GM12801 (cell line): ENCODE measurements at regions not wholly inside any gene's neighbourhood (a gene's known extent, or its start where the extent isn't known, plus 50 kb on each side); places are given as distances from the start of the nearest gene placed in this dataset.

Source experiments
- CTCF ChIP-seq: IDR thresholded peaks from one replicate; pipeline ENCODE4 v1.5.1; 2011; ENCODE audit warnings: control low read depth; ENCODE audit not compliant: insufficient read length; ENCODE audit errors: extremely low read depth

- no peak for TF ChIP-seq CTCF
These were observed 1872.5 kb upstream of the C9orf72 start for GRCh38 chr9:29445751-29446150.

GRCh38 chr9:29449306-29449705 lies 1876.0 kb upstream of the C9orf72 start:
- no peak for TF ChIP-seq CTCF

GRCh38 chr9:29456940-29457339 lies 1883.7 kb upstream of the C9orf72 start:
- TF ChIP-seq CTCF = no peak

GRCh38 chr9:29475471-29475870 lies 1902.2 kb upstream of the C9orf72 start:
- TF ChIP-seq CTCF = no peak

GRCh38 chr9:29511680-29512079 lies 1938.4 kb upstream of the C9orf72 start:
- no peak for TF ChIP-seq CTCF

GRCh38 chr9:29514336-29514735 lies 1941.1 kb upstream of the C9orf72 start:
- no peak for TF ChIP-seq CTCF

GRCh38 chr9:29514862-29515261 lies 1941.6 kb upstream of the C9orf72 start:
- TF ChIP-seq CTCF = no peak

- no peak for TF ChIP-seq CTCF
These were observed 1975.2 kb upstream of the C9orf72 start for GRCh38 chr9:29548436-29548835.
